Coronary artery (tissue), 2 donors: ENCODE measurements at regions not wholly inside any gene's neighbourhood (a gene's known extent, or its start where the extent isn't known, plus 50 kb on each side); places are given as distances from the start of the nearest gene placed in this dataset.

Experiments
- DNase-seq: peaks from one replicate; pipeline ENCODE4 v3.0.0-alpha.2; 2017; ENCODE audit warnings: low spot score
- H3K27ac ChIP-seq, 2 donors: fragments of 200-600 bp; sonication (generic); one replicate each; pipeline ENCODE4 v1.5.1; 2016 to 2019
- H3K4me3 ChIP-seq: fragments of 200-600 bp; sonication (generic); 2 replicates; pipeline ENCODE4 v1.5.1; 2016; ENCODE audit warnings: mild to moderate bottlenecking, moderate library complexity
- TF ChIP-seq, protein P1 (sequence below): fragments of 200-600 bp; sonication (generic); IDR thresholded peaks from one replicate; pipeline ENCODE4 v1.5.1; 2019; ENCODE audit warnings: antibody characterized with exemption

- Histone ChIP-seq H3K27ac (no peak overlapping the region), H3K4me3 (no peak overlapping the region)
- DNase-seq = no peak
- TF ChIP-seq, protein P1, sequence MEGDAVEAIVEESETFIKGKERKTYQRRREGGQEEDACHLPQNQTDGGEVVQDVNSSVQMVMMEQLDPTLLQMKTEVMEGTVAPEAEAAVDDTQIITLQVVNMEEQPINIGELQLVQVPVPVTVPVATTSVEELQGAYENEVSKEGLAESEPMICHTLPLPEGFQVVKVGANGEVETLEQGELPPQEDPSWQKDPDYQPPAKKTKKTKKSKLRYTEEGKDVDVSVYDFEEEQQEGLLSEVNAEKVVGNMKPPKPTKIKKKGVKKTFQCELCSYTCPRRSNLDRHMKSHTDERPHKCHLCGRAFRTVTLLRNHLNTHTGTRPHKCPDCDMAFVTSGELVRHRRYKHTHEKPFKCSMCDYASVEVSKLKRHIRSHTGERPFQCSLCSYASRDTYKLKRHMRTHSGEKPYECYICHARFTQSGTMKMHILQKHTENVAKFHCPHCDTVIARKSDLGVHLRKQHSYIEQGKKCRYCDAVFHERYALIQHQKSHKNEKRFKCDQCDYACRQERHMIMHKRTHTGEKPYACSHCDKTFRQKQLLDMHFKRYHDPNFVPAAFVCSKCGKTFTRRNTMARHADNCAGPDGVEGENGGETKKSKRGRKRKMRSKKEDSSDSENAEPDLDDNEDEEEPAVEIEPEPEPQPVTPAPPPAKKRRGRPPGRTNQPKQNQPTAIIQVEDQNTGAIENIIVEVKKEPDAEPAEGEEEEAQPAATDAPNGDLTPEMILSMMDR = no peak
Measured at GRCh38 chr5:60092671-60093422, 199.3 kb upstream of the PDE4D start.

DNA sequence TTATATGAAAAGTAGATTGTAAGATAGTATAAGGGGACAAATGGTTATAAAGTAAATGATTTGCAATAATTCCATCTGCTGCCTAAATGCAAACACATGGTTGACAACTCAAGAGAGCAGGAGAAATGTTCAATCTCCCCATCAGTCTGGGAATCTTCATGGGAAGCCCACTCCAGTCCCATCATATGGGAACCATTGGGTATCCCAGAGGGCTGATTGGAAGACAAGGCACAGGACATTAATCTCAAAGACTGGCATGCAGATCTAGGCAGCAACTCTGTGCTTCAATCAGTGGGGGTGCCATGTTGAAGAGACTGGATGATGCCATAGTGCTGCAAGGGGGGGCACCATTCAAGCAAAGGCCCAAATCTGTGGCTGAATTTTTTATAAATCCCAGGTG is 193.1 kb upstream of the PDE4D start:
- no peak overlapping the region for H3K4me3 ChIP-seq
- TF ChIP-seq, protein P1 = no peak
- no peak overlapping the region for H3K27ac ChIP-seq
- DNase-seq = no peak

DNA sequence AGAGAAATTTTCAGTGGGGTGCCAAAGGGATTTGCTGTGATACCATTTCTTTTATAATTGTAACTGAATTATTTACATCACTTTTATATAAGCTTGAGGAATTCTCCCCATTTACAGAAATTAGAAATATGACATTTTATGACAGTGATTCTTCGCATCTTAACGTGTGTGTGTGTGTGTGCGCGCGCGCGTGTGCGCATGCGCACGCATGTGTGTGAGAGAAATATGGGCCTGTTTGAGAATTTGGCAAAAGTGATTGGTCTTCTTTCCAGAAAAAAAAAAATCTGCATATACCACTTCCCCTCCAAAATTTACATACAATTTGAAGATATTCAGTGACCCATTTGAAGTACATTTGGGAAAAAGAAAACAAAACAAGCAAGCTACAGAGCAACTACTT is 190.7 kb upstream of the PDE4D start:
- Histone ChIP-seq H3K4me3 (no peak overlapping the region), H3K27ac (no peak overlapping the region)
- no peak for DNase-seq
- TF ChIP-seq, protein P1 = no peak

- no peak overlapping the region for H3K4me3 ChIP-seq
- TF ChIP-seq, protein P1 = no peak
- H3K27ac ChIP-seq = no peak overlapping the region
- DNase-seq = no peak
Measured at GRCh38 chr5:60077292-60077691, 183.8 kb upstream of the PDE4D start.

GRCh38 chr5:60076746-60077145 is 183.2 kb upstream of the PDE4D start:
- no peak overlapping the region for H3K27ac ChIP-seq
- H3K4me3 ChIP-seq = no peak overlapping the region
- DNase-seq = no peak
- TF ChIP-seq, protein P1 = no peak

DNA sequence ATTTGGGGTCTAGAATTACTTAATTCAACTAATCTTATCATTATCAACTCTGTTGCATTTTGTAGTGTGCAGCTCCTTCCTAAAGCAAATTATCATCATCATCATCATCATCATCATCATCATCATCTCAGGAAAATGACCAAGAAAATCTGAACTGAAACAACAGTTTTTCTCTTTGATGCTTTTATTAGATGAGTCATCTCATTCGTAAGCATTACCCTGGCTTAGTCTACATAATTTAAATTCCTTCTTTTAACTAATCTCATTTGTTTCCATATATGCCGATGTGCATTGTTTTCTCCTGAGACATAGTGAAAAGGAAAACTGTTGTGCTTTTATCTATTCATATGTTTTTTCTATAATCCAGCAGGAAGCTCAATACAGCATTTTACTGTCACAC is 173.0 kb upstream of the PDE4D start:
- TF ChIP-seq, protein P1 = no peak
- DNase-seq = no peak
- H3K4me3 ChIP-seq = no peak overlapping the region

GRCh38 chr5:60060389-60060788 is 166.9 kb upstream of the PDE4D start:
- TF ChIP-seq, protein P1 = no peak
- Histone ChIP-seq H3K27ac (no peak overlapping the region), H3K4me3 (no peak overlapping the region)
- no peak for DNase-seq

More for the DNA sequence above, 173.0 kb upstream of the PDE4D start:
- no peak overlapping the region for H3K27ac ChIP-seq
